Right cardiac atrium (tissue), 5 donors: ENCODE measurements at regions not wholly inside any gene's neighbourhood (a gene's known extent, or its start where the extent isn't known, plus 50 kb on each side); places are given as distances from the start of the nearest gene placed in this dataset.
"Not testable (repeated sequence)": the region's sequence is repeated elsewhere in the genome, so short reads cannot be mapped to it uniquely, and the experiment has no call there.

Experiments used
- ATAC-seq, 2 donors: fragments of 200-7000 bp; cut with Tn5 transposase; one replicate each; pipeline versions ENCODE4 v1.8.0 to v1.9.1; 2020; ENCODE audit warnings: moderate library complexity in 2 of 2, mild to moderate bottlenecking in 1 of 2
- DNase-seq, 3 donors: peaks; one replicate each; pipeline ENCODE4 v3.0.0-alpha.2; 2020
- H3K27ac ChIP-seq: one replicate; pipeline ENCODE4 v1.5.1; 2013; ENCODE audit warnings: mild to moderate bottlenecking, low read length, control low read depth, moderate library complexity
- H3K27me3 ChIP-seq: one replicate; pipeline ENCODE4 v1.6.1; 2013; ENCODE audit not compliant: control insufficient read depth, insufficient read depth
- H3K4me1 ChIP-seq: one replicate; pipeline ENCODE4 v1.6.1; 2013; ENCODE audit warnings: low read length; ENCODE audit not compliant: control insufficient read depth, insufficient read depth
- H3K4me3 ChIP-seq: one replicate; pipeline ENCODE4 v1.5.1; 2013; ENCODE audit warnings: low read length, control low read depth
- H3K9me3 ChIP-seq: one replicate; pipeline ENCODE4 v1.6.1; 2013; ENCODE audit warnings: low read length; ENCODE audit not compliant: control insufficient read depth
- WGBS: extraction: QIAGEN DNeasy Blood & Tissue Kit; methylation state at CpG from one replicate; pipeline ENCODE4 v1.1.7; 2013; 5-methylcytosine and 5-hydroxymethylcytosine counted together
- intact Hi-C, 4 donors: fragments of 100-400 bp; cut with DNase I; formaldehyde crosslinking; loops; one replicate each; pipeline versions ENCODE4 v1.11.0 to v1.14.0; 2022 to 2023
- donor health status: healthy with polysubstance abuse.
- donor health status: DM: no; HTN: yes; CAD: no.
- donor health status: DM: no; HTN: no; CAD: no.
- donor health status: DM: no; HTN: yes; CAD: no; lungs with severe emphysema.
- donor health status: DM: yes; HTN: yes; CAD: no.

DNA sequence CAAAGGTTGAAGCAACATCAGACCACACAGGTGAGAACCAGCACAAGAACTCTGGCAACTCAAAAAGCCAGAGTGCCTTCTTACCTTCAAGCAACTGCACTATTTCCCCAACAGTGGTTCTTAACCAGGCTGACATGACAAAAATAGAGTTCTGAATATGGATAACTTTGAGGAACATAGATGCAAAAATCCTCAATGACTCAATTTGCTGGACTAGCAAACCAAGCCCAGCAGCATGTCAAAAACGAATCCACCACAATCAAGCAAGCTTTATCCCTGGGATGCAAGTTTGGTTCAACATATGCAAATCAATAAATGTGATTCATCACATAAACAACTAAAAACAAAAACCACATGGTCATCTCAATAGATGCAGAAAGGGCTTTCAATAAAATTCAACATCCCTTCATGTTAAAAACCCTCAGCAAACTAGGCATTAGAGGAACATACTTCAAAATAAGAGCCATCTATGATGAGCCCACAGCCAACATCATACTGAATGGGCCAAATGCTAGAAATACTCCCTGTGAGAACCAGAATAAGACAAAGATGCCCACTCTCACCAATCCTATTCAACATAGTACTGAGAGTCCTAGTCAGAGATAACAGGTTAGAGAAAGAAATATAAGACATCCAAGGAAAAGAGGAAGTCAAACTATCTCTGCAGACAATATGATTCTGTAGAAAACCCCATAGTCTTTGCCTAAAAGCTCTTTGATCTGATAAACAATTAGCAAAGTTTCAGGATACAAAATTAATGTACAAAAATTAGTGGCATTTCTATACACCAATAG is 110.5 kb upstream of the NBPF19 start:
- H3K9me3 ChIP-seq, H3K4me3 ChIP-seq, H3K4me1 ChIP-seq, DNase-seq, H3K27me3 ChIP-seq, H3K27ac ChIP-seq, intact Hi-C loops, ATAC-seq: not testable (repeated sequence)
- no CpG with 5 or more reads among the region's 1 CpG for WGBS

DNA sequence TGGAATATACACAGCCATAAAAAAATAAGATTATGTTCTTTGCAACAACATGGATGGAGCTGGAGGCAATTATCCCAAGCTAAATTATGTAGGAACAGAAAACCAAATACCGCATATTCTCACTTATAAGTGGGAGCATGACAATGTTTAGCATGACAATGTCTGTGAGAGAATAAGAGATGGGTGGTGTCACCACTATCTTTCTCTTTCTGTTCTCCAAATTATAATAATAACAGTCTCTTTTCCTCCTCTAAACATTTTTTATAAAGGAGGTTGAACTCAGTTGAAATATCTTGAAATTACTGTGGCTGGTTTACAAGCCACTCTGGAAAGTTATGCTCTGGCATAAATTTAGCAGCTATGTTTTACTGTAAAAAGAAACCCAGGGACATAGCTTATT is 108.4 kb upstream of the NBPF19 start:
- H3K27me3 ChIP-seq, H3K4me3 ChIP-seq, ATAC-seq, DNase-seq, H3K27ac ChIP-seq, intact Hi-C loops, H3K9me3 ChIP-seq, H3K4me1 ChIP-seq: not testable (repeated sequence)
- WGBS: 91% methylated on average over 1 of the region's 1 CpG

GRCh38 chr1:149367472-149368044 is 107.3 kb upstream of the NBPF19 start:
- H3K4me3 ChIP-seq, H3K4me1 ChIP-seq, H3K27ac ChIP-seq, intact Hi-C loops, DNase-seq, H3K27me3 ChIP-seq, H3K9me3 ChIP-seq, ATAC-seq: not testable (repeated sequence)
- 43% methylated on average over 2 of the region's 3 CpGs for WGBS

DNA sequence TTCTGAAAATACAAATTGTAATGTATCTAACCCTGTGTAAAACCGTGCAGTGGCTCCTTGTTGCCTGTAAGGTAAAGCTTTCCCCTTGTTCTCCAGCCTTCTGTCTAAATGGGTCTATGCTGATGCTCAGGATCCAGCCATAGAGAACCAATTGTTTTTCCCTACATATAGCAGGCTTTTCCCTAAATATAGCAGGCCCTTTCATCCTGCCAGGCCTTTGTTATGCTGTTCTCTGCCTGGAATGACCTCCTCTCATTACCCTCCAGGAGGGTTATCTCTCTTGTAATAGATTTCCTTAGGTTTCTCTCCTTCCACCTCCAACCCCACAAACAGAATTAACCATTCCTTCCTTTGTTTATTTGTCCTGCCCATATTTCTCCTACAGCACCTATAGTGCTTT is 106.5 kb upstream of the NBPF19 start:
- intact Hi-C loops, H3K9me3 ChIP-seq, H3K27me3 ChIP-seq, H3K27ac ChIP-seq, H3K4me1 ChIP-seq, H3K4me3 ChIP-seq, DNase-seq, ATAC-seq: not testable (repeated sequence)
- 68% methylated on average over 1 of the region's 1 CpG for WGBS

DNA sequence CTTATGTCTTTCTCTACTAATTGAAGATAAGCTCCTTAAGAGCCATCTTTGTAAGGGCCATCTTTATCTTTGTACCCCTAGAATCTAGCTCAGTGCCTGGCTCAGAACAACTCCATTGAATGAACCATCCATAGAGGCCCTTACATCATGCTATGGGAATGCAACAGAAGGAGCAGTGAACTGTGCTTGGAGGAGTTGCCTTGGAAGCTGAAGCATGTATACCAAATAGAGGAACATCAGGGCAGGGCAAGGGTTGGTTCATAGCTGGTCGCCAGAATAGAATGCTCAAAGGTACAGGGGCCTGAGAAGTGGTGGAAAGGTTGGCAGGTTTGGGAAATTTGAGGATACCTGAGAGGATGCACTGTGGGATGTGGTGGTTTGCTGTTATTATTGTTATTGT is 105.8 kb upstream of the NBPF19 start:
- no CpG with 5 or more reads among the region's 1 CpG for WGBS
- H3K9me3 ChIP-seq, H3K27me3 ChIP-seq, DNase-seq, H3K27ac ChIP-seq, intact Hi-C loops, H3K4me1 ChIP-seq, H3K4me3 ChIP-seq: not testable (repeated sequence)
- ATAC-seq: peak in 1 of 2 donors; percentile 55

- H3K27me3 ChIP-seq, ATAC-seq, H3K4me1 ChIP-seq, DNase-seq, H3K27ac ChIP-seq, H3K9me3 ChIP-seq, intact Hi-C loops, H3K4me3 ChIP-seq: not testable (repeated sequence)
- WGBS: 91% methylated on average over 1 of the region's 4 CpGs
These were observed 102.9 kb upstream of the NBPF19 start for GRCh38 chr1:149371955-149372354.

DNA sequence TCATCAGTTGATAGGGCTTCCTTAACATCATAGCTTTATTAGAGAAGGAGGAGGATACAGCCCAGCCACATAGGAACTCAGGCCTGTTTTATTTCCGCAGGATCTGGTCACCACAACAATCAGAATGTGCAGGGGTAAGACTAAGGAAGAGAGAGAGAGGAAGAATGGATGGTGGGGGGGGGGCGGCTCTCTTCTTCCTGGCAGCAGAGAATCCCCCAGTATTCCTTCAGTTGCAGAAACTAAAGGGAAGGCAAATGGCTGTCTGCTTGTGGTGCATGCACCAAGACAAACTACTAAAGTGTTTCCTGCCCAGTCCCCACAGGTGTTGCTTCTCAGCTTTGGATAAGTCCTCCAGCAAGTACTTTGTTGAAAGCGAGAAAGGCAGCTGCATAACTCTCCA is 96.4 kb upstream of the NBPF19 start:
- H3K4me1 ChIP-seq, H3K4me3 ChIP-seq, H3K27me3 ChIP-seq, H3K9me3 ChIP-seq, H3K27ac ChIP-seq, ATAC-seq, intact Hi-C loops: not testable (repeated sequence)
- peak in 1 of 3 donors; percentile 14 for DNase-seq
- 60% methylated on average over 2 of the region's 3 CpGs for WGBS

DNA sequence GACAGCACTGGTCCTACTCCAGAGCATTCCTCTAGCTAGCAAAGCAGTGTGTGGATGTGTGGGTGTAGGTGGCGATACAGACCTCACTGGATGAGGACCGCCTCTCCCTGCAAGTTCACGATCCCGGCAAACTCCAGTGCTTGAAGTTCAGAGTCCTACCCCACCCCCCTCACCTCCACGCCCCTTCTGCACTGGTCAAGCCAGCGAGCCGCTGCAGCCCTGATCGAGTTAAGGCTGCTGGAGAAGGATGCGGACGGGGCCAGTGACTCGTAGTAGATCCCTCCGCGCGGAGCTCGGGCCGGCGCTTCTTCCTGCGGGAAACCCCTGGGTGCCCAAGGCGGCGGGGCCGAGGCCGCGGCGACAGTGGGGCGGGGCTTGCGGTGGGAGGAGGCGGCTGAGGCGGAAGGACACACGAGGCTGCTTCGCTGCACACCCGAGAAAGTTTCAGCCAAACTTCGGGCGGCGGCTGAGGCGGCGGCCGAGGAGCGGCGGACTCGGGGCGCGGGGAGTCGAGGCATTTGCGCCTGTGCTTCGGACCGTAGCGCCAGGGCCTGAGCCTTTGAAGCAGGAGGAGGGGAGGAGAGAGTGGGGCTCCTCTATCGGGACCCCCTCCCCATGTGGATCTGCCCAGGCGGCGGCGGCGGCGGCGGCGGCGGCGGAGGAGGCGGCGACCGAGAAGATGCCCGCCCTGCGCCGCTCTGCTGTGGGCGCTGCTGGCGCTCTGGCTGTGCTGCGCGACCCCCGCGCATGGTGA is 84.5 kb upstream of the NBPF19 start:
- peak overlapping the region; percentile 78 for H3K4me3 ChIP-seq
- ATAC-seq: peak; percentile 92 to 97
- DNase-seq: peak; percentile 89 to 93 (median 92)
- intact Hi-C loops, H3K4me1 ChIP-seq, H3K9me3 ChIP-seq, H3K27me3 ChIP-seq: not testable (repeated sequence)
- under 1% methylated on average over 55 of the region's 69 CpGs for WGBS
- peak overlapping the region; percentile 48 for H3K27ac ChIP-seq

GRCh38 chr1:149390931-149391330 is 83.9 kb upstream of the NBPF19 start:
- WGBS: 0% methylated on average over 1 of the region's 43 CpGs
- intact Hi-C loops, H3K9me3 ChIP-seq, DNase-seq, H3K27me3 ChIP-seq, H3K4me1 ChIP-seq: not testable (repeated sequence)
- H3K27ac ChIP-seq: peak overlapping the region; percentile 48
- peak in 1 of 2 donors; percentile 42 for ATAC-seq
- H3K4me3 ChIP-seq: peak overlapping the region; percentile 78

GRCh38 chr1:149395802-149396201 is 79.0 kb upstream of the NBPF19 start:
- ATAC-seq, H3K4me1 ChIP-seq, H3K4me3 ChIP-seq, H3K27ac ChIP-seq, intact Hi-C loops, H3K27me3 ChIP-seq, H3K9me3 ChIP-seq, DNase-seq: not testable (repeated sequence)
- 93% methylated on average over 2 of the region's 2 CpGs for WGBS

DNA sequence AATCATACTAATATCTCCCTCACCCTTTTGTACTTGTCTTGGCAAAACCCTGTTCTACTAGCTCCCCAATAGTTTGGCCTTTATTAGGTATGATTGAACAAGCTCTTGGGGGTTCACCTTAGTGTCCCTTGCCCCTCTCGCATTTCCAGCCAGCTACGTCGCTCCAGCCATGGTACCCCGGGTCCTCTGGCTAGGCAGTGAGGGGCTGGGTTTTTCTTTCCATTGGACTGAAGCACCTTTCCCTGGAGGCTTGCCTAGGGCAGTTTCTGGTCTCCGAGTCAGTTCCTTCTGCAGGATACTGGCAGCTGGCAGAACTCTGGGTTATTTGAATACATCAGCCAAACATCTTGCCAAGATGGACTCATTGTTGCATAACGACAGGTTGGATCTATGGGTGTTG is 76.3 kb upstream of the NBPF19 start:
- H3K4me3 ChIP-seq, ATAC-seq, H3K9me3 ChIP-seq, H3K27ac ChIP-seq, H3K27me3 ChIP-seq, intact Hi-C loops, H3K4me1 ChIP-seq, DNase-seq: not testable (repeated sequence)
- WGBS: 64% methylated on average over 6 of the region's 6 CpGs
